GM21528 (cell line): ENCODE measurements at regions not wholly inside any gene's neighbourhood (a gene's known extent, or its start where the extent isn't known, plus 50 kb on each side); places are given as distances from the start of the nearest gene placed in this dataset.

Source experiments
- ATAC-seq: cut with Tn5 transposase; IDR thresholded peaks from one replicate; pipeline ENCODE4 v1.9.1; 2021; ENCODE audit warnings: mild to moderate bottlenecking, moderate library complexity; ENCODE audit not compliant: unreplicated experiment, low FRiP score

GRCh38 chr3:72319194-72320094, 528.8 kb downstream of the SHQ1 start:
- ATAC-seq = no peak

DNA sequence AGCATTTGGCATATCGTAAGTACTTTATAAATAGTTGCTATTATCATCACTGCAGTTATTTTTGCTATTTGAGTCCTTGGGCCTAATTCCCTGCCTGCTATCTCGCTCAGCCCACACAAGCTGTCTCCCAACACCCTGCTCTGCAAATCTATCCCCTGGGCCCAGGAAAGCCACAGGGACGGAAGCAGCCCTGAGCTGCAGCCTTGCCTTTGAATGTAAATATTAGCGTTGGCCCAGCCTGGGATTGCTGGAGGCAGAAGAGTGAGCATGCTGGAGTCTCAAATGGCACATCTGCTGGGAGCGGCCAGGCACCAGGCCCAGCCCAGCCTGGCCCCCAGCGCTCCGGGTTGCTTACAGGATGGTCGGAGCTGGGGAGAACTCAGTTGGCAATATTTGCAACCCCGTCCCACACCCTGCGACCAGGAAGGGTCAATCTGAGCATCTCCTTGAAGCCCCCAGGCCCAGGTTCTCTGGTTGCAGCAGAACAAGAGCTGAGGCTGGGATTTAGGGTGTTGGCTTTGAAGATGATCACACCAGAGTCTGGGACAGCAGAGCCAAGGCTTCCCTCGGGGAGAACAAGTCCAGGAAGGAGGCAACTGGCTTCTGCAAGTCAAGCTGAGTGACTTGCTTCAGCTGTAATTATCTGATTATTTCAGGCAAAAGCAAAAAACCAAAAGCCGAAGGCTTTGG, 529.6 kb downstream of the SHQ1 start:
- ATAC-seq = no peak

- ATAC-seq = no peak
Measured at GRCh38 chr3:72317491-72317890, 530.8 kb downstream of the SHQ1 start.

- ATAC-seq = no peak
Measured at GRCh38 chr3:72316501-72317279, 531.6 kb downstream of the SHQ1 start.

- ATAC-seq = no peak
Measured at GRCh38 chr3:72313308-72313707, 528.4 kb upstream of the PROK2 start.

GRCh38 chr3:72312339-72312738, 527.4 kb upstream of the PROK2 start:
- no peak for ATAC-seq

- ATAC-seq = no peak
Measured at GRCh38 chr3:72311425-72311824, 526.5 kb upstream of the PROK2 start.

GRCh38 chr3:72310419-72311380, 525.8 kb upstream of the PROK2 start:
- peak; percentile 96 for ATAC-seq

- no peak for ATAC-seq
Measured at GRCh38 chr3:72309661-72310418, 524.9 kb upstream of the PROK2 start.

DNA sequence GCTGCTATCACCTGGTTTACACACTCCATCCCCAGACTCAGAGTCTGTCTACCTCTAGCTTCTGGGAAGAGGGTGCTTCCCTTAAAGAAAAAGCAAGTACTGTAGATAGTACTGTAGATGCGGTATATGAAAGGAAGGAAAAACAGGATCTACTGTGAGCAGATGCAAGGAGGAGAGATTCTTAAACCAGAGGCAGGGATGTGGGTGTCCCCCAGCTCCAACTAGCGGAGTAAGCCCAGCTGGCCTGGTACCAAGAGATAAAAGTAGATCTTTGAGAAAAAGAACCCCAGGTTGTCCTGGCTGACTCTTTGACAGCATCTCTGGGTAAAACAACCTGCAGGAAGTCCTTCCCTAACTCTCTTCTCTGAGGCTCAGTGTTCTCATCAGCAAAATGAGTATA, 523.7 kb upstream of the PROK2 start:
- no peak for ATAC-seq

DNA sequence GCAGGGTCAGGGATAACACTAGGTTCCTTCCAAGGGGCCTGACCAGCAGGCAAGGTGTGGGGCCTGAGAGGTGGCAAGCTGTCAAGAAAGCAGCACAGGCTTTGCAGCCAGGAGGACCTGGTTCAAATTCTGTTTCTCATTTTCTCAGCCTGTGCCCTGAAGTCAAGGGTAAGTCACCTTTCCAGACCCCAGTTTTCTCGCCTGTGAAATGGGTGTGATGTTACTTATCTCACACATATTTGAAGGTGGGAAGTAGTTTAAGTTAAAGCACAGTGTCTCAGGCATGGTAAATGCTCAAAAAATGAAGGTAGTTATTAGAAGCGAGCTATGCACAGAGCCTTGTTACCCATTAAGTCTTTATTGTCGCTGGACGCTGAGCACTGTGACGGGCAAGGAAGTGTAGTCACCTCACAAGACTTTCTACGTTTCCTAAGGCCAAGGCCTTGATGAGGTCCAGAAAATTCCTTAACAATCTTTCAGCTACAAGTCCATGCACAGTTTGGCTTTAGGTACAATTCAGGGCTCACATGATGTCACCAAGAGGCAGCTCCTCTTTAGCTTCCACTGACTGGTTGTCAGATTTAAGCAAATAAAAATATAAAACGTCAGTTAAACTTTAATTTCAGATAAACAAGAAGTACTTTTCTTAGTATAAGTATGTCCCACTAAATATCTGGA, 522.6 kb upstream of the PROK2 start:
- no peak for ATAC-seq

DNA sequence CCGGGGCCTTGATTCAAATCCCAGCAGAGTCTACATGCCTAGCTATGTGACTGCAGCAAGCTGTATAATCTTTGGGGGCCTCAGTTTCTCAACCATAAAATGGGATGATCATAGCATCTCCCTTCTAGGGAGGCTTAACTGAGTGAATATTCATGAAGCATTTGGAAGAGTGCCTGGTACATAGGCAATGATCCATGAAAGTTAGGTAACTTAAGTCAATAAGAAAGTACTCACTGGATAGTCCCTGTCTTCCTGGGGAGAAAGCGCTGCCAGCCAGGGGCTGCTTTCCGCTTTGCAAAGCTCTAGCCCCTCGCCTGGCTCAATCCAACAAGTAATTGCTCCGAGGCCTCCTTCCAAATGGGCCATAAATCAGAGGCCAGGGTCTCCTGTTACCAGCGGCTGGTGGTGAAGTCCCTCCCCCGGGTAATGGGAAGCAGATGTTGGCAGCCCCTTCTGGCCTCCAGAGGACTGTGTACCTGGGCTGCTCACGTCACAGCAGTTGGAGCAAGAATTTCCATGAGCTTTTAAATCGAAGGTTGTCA, 521.9 kb upstream of the PROK2 start:
- no peak for ATAC-seq

- no peak for ATAC-seq
Measured at GRCh38 chr3:72303926-72304325, 519.0 kb upstream of the PROK2 start.

GRCh38 chr3:72301779-72302178, 516.8 kb upstream of the PROK2 start:
- no peak for ATAC-seq

DNA sequence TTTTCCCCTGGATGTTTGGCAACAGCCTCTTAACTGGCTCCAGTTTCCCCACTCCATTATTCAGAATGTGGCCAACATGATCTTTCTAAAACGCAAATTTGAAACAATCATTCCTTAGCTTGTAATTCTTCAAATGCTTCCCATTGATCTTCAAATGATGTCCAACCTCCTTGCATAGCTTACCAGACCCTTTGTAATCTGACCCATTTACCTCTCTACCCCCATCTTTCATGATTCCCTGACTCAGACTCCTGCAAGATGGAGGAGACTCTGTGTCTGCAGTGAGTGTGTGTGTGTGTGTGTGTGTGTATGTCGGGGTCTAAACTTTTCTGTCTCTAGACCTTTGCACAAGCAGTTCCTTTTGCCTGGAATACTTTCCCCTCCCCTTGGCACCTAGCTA, 515.7 kb upstream of the PROK2 start:
- no peak for ATAC-seq

GRCh38 chr3:72299823-72300222, 514.9 kb upstream of the PROK2 start:
- ATAC-seq = no peak

DNA sequence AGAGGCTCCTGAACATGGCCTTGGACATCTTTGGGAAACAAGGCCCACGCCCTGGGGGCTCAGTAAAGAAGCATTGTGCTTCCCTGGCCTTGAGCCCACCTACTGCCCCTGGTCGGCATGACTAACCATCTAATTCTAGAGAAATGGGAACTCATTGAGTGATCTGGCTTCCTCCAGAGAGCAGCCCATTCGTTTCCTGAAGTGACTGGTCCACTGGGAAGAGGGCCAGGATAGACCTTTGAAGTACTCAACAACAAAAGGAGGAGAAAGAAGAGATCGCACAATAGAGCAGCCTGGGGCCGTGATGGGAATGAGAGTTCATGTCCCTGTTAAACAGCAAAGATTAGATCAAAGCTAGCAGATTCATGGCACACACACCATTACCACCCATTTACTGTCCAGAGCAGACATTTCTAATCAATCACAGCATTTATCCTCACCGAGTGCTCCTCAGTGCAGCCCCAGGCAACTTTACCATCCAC, 514.4 kb upstream of the PROK2 start:
- no peak for ATAC-seq
